Vagina (tissue), 2 donors: ENCODE measurements at regions not wholly inside any gene's neighbourhood (a gene's known extent, or its start where the extent isn't known, plus 50 kb on each side); places are given as distances from the start of the nearest gene placed in this dataset.

ENCODE experiments used
- POLR2A ChIP-seq, 2 donors: fragments of 450-650 bp; IDR thresholded peaks; one replicate each; pipeline ENCODE4 v1.6.1; 2017; ENCODE audit warnings: antibody characterized with exemption in 2 of 2, mild to moderate bottlenecking in 2 of 2, moderate library complexity in 2 of 2
- TF ChIP-seq, protein P1 (sequence below), 3 experiments: fragments of 450-650 bp in 2 of 3; fragments of 200-600 bp in 1 of 3; sonication (generic) in 1 of 3; IDR thresholded peaks; one replicate each; pipeline ENCODE4 v1.5.1; 2017 to 2019; ENCODE audit warnings: antibody characterized with exemption in 3 of 3, mild to moderate bottlenecking in 2 of 3, moderate library complexity in 2 of 3

DNA sequence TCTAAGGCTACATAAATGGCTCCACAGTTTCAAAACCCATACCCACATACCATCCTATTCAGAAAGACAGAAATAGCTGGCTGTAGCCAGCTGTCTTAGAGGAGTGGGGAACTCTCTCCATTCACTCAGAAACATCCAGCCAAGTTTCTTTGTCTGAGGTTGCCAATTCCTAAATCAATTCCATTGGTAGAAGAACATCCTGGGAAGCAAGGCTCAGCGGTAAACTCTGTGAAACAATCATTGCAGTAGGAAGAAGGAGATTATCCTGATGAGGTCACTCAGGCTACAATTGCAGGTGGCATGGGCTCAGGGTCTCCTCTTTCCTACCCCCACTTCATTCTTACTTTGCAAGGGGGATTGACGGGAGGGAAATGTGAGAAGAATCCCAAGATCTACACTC, 154.0 kb downstream of the ETV1 start:
- TF ChIP-seq, protein P1, sequence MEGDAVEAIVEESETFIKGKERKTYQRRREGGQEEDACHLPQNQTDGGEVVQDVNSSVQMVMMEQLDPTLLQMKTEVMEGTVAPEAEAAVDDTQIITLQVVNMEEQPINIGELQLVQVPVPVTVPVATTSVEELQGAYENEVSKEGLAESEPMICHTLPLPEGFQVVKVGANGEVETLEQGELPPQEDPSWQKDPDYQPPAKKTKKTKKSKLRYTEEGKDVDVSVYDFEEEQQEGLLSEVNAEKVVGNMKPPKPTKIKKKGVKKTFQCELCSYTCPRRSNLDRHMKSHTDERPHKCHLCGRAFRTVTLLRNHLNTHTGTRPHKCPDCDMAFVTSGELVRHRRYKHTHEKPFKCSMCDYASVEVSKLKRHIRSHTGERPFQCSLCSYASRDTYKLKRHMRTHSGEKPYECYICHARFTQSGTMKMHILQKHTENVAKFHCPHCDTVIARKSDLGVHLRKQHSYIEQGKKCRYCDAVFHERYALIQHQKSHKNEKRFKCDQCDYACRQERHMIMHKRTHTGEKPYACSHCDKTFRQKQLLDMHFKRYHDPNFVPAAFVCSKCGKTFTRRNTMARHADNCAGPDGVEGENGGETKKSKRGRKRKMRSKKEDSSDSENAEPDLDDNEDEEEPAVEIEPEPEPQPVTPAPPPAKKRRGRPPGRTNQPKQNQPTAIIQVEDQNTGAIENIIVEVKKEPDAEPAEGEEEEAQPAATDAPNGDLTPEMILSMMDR (IDR thresholded peaks at IDR 0.05): no peak
- TF ChIP-seq POLR2A (IDR thresholded peaks at IDR 0.05): no peak
